ENCODE measurements at regions not wholly inside any gene's neighbourhood (a gene's known extent, or its start where the extent isn't known, plus 50 kb on each side); places are given as distances from the start of the nearest gene placed in this dataset.
A peak's percentile ranks its signal among the peaks of the same experiment; 100 is the strongest.

GRCh38 chr3:84634668-84635067, 324.1 kb upstream of the CADM2 start:
- DNase-seq (ENCODE audit: low spot score) (no peak), ATAC-seq (no peak)
- Mint-ChIP-seq H3K36me3 (ENCODE audit: low read depth) (no peaks in the 10 kb centered on the region), H3K4me3 (no peak overlapping the region), H3K9me3 (no peaks in the 10 kb centered on the region), H3K27me3 (ENCODE audit: insufficient read depth, low read depth, poor library complexity) (peaks cover 2% of the 10 kb centered on the region), H3K27ac (no peak overlapping the region), H3K4me1 (no peaks in the 10 kb centered on the region)
- Histone ChIP-seq H3K4me1 (ENCODE audit: insufficient read depth) (no peaks in the 10 kb centered on the region), H4K20me1 (replicated peaks; ENCODE audit: insufficient read depth) (no peaks in the 10 kb centered on the region), H3K27ac (ENCODE audit: low read depth) (no peak overlapping the region), H3K4me3 (no peak overlapping the region), H3K27me3 (ENCODE audit: insufficient read depth) (no peaks in the 10 kb centered on the region), H3K4me2 (no peak overlapping the region), H3K79me2 (replicated peaks; ENCODE audit: insufficient read depth) (no peaks in the 10 kb centered on the region), H3K9me2 (ENCODE audit: insufficient read depth) (no peaks in the 10 kb centered on the region), H2AFZ (no peak overlapping the region), H3K36me3 (ENCODE audit: insufficient read depth) (no peaks in the 10 kb centered on the region), H3F3A (replicated peaks; ENCODE audit: low read depth) (no peaks in the 10 kb centered on the region)
- TF ChIP-seq POLR2AphosphoS5 (IDR thresholded peaks at IDR 0.05; ENCODE audit: low read depth) (no peak), ETS1 (IDR thresholded peaks at IDR 0.05) (no peak), EZH2phosphoT487 (IDR thresholded peaks at IDR 0.05; ENCODE audit: unreplicated experiment) (no peak), CREB1 (CRISPR knock-in tag; IDR thresholded peaks at IDR 0.05; ENCODE audit: low read depth) (no peak), REST (IDR thresholded peaks at IDR 0.05; ENCODE audit: unreplicated experiment) (no peak), EZH2 (IDR thresholded peaks at IDR 0.05; ENCODE audit: low read depth, unreplicated experiment) (no peak)

DNA sequence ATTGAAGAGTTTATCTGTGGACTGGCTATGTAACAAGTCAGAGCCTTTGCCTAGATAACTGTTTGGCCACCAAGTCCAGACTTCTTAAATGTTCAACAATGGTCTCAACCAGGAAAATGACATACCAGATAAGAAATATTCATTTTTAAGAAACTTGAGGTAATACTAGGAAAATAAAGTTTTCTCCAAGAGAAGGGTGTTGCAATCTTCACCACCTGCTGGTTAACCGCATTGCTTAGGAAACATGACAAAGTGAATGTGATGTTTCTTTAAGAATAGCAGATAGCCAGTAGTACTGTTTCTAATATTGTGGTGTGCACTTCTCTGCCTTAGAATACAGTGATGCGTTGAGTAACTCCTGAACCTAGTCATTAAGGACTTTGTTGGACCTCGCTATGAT, 321.5 kb upstream of the CADM2 start:
- H3K27me3 Mint-ChIP-seq (ENCODE audit: insufficient read depth, low read depth, poor library complexity) = peaks cover 2% of the 10 kb centered on the region
- peak; percentile 2 for DNase-seq (ENCODE audit: low spot score)
- TF ChIP-seq STAT1 (IDR thresholded peaks at IDR 0.05; ENCODE audit: unreplicated experiment) (no peak), JUNB (IDR thresholded peaks at IDR 0.05; ENCODE audit: unreplicated experiment) (no peak), NANOG (IDR thresholded peaks at IDR 0.05; ENCODE audit: borderline replicate concordance) (no peak), ZNF114 (CRISPR knock-in tag; IDR thresholded peaks at IDR 0.05) (no peak), ETS1 (IDR thresholded peaks at IDR 0.05) (no peak), EZH2 (IDR thresholded peaks at IDR 0.05; ENCODE audit: low read depth, unreplicated experiment) (no peak), EZH2phosphoT487 (IDR thresholded peaks at IDR 0.05; ENCODE audit: unreplicated experiment) (no peak), CTCF (conservative IDR thresholded peaks at IDR 0.05; ENCODE audit: low read depth in 2 of 2) (no peak), CREB1 (CRISPR knock-in tag; IDR thresholded peaks at IDR 0.05; ENCODE audit: low read depth) (no peak)

More for the DNA sequence above, 321.5 kb upstream of the CADM2 start:
- Mint-ChIP-seq H3K4me1 (no peaks in the 10 kb centered on the region), H3K27ac (no peak overlapping the region), H3K36me3 (ENCODE audit: low read depth) (no peaks in the 10 kb centered on the region), H3K4me3 (no peak overlapping the region), H3K9me3 (peaks cover 2% of the 10 kb centered on the region; the same call in 2 of the 3 replicates)
- ATAC-seq = no peak
- Histone ChIP-seq H3K27ac (ENCODE audit: low read depth) (no peak overlapping the region), H3K4me2 (no peak overlapping the region), H3K36me3 (ENCODE audit: insufficient read depth) (no peaks in the 10 kb centered on the region), H4K20me1 (replicated peaks; ENCODE audit: insufficient read depth) (no peaks in the 10 kb centered on the region), H2AFZ (peak overlapping the region; percentile 84), H3K9me2 (ENCODE audit: insufficient read depth) (no peaks in the 10 kb centered on the region), H3K79me2 (replicated peaks; ENCODE audit: insufficient read depth) (no peaks in the 10 kb centered on the region), H3K4me1 (ENCODE audit: insufficient read depth) (no peaks in the 10 kb centered on the region), H3K4me3 (no peak overlapping the region), H3K27me3 (ENCODE audit: insufficient read depth) (no peaks in the 10 kb centered on the region), H3F3A (replicated peaks; ENCODE audit: low read depth) (no peaks in the 10 kb centered on the region)
